SW480 (cell line): ENCODE measurements at regions not wholly inside any gene's neighbourhood (a gene's known extent, or its start where the extent isn't known, plus 50 kb on each side); places are given as distances from the start of the nearest gene placed in this dataset.

ENCODE experiments used
- DNase-seq: peaks from one replicate; pipeline ENCODE4 v3.0.0-alpha.2; 2016; ENCODE audit warnings: low spot score

DNA sequence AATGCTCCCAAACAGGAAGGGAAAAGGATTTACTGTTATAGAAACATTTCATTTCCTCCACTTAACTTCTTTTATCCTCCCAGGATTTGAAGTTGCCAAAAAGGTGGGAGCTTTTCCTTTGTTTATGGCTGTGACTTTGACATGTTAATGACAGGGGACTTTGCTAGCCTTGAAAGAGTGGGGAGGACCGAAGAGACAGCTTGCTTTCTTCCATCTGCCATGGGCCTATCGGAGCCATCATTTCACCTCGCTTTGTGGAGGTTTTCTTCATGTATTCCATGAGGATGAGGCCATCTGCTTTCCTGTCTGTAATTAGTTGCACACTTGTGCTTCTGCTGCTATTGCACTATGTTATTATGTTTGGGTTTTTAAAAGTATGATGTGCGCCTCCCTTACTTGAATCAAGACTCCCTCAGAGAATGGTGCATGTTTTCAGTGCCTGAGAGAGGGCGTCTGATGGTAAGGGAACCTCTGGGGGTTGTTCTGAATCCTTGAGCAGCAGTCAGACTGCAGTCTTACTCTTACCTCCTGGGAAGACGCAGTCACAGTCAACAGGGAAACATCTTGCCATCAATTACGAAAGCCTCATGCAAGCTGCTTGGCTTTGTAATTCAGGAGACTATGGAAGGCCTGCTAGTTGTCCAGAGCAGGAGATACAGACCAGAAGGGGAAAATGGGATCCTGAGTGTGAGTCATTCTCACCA, 173.3 kb upstream of the MGAT5 start:
- DNase-seq = no peak

DNA sequence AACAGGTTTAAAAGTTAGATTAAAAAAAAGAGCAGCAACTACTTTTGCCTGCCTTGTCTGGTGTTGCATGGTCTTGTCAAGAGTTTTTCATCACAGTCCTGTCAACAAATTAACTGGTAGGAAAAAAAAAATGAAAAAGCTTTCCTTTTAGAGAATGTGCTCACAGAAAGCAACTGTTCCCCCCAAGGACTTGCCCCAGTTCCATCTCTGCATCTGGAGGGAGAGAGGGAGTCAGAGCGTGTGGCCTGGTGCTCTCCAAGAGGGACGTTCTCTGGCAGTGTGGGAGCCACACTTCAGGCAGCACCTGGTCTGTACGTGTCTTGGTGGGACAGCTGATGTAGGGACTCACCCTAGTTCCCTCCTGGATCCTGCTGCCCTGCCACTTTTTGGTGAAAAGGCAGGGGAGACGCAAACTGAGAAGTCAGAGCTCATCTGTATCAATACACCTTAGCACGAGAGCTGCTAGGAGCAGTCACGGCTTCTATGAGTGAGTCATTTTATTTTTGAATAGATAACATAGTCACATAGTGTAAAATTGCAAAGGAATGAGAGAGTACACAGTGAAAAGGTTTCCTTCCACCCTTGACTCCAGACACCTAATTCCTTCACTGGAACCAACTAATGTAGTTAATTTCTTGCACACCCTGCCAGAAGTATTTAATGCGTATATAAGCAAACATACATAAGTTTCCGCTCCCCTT, 172.5 kb upstream of the MGAT5 start:
- no peak for DNase-seq

DNA sequence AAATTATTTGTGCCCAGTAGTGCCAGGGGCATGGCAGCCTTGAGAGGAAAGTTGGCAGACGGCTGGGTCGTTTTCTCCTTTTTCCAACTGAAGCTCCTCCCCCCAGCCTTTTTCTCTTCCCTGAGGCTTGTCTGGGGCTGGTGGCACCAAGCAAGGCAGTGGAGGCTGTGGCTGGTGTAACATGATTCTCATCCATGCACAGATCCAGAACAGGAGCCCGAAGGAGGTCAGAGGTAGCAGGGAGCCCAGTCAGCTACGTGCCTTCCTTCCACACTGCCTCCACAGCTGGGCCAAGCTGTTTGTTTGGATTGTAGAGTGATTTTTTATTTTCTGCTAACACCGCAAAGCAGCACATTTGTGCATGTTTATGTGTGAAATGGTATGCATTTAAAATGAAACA, 170.3 kb upstream of the MGAT5 start:
- no peak for DNase-seq

DNA sequence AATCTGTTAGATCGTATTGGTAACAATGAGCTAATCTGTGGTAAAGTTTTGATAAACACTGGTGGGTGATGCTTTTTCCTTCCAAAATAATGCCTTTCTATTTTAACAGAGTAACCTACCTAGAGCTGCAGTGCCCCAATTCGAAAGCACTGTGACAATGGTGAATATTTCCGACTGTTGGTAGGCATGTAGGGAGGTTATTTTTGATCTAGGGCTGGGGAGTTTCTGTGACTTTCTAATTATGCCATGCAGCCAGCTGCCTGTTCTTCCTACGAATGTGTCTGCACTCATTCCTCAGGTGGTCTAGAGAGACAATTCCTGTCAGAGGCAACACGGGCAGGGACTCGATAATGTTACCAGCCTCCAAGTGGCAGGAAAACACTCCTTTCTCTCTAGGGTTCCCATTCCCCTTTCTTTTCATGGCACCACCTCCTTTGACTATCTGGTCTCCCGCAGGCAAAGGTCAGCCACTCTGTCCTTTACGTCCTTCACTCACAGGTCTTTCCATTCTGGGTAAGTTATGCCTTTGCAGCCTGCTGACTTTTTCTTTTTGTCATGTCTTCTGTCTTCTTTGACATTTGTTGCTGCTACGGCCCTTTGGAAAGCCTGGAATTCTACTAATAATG, 167.2 kb upstream of the MGAT5 start:
- DNase-seq = no peak

DNA sequence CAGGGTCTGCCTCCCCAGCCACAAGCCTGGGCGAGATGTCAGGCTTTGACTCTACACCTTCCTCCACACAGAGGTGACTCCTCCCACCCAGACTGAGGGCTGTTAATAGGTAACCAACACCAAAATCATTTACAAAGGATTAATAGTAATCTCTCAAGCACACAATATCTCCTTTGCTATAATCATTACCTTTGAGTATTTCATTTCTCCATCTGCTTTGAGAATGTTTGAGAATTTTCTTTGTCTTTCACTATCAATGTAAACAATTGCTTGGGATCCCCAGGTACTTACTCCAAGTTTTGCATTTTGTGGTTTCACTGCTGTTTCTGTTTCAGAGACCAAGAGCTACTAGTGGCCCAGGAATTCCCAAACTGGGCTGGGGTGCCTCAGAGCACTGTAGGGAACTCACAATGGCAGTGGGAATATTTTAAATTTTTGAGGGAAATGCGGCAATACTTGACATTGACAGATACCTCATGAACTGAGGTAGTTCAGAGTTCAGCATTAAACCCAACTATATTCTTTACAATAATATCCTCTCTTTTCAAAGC, 166.4 kb upstream of the MGAT5 start:
- peak; percentile 65 for DNase-seq

DNA sequence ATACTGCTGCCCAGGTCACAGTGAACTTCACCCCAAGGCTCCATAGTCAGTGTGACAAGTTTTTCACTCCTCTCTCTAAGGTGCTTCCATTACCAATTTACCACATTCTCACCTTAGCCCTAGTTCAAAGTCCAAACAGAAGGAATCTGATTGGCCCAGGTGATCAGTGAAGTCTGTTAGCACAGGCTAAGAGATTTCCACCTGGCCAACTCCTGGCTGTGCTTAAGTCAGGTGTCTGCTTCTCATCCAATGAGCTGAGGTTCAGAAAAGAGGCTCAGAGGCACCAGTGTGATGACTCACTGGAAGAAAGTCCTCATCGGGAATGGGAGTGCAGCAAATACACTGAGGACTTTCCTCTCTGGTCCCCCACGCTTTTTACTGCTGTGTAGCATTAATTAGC, 164.4 kb upstream of the MGAT5 start:
- peak; percentile 35 for DNase-seq

DNA sequence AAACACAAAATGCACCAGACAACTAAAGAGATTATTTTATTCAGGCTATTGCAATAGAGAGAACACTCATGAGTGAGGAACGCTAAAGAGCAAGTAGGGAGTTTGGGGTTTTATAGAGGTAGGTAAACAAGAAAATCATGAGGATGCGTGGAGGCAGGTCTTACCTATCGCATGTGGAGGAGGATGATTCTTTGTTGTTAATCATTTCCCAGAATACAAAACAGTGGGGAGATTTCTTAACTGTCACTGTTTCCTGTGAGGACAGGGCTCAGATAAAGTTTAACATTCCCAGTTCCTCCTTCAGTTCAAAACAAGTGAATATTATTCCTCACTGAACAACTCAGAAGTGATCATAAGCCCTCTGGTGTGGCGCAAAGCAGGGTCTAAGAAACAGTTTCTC, 156.1 kb upstream of the MGAT5 start:
- DNase-seq = no peak

DNA sequence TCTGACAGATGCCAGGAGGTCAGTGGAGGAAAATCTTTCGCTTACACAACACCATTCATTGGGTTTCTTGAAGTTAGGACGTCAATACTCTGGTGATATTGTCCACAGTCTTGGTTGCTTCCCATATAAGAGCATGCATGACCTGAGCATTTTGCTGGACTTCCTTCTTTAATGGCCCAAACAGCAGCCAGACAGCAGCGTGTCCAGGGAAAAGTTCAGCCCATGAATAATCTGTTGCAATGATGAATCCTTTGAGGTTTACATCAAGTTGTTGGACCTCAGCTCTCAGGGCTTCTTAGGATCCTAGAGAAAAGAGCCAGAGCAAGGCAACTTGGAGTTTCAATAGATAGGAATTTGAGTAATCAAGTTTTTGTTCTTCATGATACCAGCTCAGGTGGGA, 155.6 kb upstream of the MGAT5 start:
- DNase-seq = no peak

DNA sequence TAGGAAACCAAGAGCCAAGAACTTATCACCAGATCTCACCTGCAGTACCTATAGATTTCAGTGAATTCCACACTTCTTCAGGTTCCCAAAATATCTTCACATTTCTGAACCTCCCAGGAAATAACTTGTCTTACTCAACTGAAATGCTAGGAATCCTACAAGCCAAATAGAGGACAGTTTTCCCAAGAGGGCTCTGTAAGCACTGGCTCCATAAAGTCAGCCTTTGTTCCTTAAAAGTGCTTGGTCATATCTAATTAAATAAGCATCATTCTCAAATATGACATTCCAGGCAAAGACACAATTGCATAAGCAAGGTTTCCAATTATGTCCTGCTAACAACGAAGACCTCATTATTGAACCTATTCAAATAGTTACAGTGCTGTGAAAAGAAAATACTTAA, 154.6 kb upstream of the MGAT5 start:
- DNase-seq = no peak

DNA sequence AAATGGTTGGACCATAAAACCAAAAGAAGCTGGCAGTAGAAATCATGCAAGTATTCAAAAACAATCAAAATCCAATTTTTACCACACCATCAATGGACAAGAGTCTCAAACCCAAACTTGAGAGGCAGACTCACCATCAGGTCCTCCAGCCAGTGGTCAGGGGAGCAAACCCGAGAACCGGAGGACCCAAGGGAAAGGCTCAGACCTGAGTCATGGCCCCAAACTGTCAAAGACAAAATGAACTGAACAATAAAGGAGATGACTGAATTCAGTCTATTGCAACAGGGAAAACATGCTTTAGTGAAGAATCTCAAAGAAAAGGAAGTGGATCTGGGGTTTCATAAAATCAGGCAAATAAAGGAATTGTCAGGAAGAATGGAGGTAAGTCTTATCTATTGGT, 150.7 kb upstream of the MGAT5 start:
- DNase-seq = no peak

DNA sequence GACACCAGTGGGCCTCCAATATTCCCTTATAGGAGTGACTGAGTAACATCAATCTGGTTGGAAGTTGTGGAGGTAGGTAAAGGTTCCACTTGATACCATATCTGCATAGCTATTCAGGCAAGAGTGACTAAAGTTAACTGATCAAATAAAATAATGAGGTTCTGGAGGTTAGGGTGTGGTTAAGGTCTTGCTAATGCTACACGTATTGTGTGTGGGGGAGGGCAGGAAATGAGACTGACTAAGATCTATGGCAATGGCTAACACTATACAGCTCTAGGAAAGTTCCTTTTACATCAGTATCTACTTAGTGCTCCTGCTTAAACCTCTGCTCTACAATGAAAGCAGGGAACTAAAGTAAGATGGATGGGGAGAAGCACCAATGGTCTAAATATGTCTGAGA, 149.1 kb upstream of the MGAT5 start:
- DNase-seq = no peak

DNA sequence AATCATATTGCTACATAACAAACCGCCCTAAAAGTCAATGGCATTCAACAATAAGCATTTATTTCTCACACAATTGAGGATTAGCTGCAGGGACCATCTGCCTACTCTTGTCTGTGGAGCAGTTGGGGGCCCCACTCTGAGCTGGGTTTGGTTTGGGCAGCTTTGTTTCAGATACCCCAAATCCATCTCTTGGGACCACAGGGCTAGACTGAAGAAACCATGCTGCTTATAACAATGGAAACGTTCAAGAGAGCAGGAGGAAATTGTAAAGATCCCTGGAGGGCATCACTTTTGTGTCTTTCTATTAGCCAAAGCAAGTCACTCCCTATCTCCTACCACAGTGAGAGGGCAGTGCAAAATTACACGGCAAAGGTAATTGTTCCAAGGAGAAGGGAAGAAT, 146.5 kb upstream of the MGAT5 start:
- DNase-seq = no peak

DNA sequence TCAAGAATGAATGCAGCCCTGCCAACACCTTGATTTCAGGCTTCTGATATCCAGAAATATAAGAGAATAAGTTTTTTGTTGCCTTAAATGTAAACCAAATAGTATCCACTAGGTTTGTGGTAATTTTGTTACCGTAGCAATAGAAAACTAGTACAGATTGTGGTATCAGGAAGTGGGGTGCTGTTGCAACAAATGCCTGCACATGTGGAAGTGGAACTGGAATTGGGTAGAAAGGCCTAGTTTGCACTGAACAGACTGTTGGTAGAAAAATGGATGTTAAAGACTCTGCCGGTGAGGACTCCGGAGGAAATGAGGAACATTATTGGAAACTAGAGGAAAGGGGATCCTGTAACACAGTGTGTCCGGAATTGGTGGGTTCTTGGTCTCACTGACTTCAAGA, 145.8 kb upstream of the MGAT5 start:
- DNase-seq = no peak

DNA sequence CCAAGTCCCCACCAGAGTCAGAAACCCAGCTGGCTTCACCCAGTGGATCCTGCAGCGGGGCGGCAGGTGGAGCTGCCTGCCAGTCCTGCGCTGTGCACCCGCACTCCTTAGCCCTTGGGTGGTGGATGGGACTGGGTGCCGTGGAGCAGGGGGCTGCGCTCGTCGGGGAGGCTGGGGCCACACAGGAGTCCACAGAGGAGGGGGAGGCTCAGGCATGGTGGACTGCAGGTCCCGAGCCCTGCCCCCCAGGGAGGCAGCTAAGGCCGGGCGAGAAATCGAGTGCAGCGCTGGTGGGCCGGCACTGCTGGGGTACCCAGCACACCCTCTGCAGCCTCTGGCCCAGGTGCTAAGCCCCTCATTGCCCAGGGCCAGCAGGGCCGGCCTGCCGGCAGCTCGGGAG, 144.6 kb upstream of the MGAT5 start:
- DNase-seq = no peak

DNA sequence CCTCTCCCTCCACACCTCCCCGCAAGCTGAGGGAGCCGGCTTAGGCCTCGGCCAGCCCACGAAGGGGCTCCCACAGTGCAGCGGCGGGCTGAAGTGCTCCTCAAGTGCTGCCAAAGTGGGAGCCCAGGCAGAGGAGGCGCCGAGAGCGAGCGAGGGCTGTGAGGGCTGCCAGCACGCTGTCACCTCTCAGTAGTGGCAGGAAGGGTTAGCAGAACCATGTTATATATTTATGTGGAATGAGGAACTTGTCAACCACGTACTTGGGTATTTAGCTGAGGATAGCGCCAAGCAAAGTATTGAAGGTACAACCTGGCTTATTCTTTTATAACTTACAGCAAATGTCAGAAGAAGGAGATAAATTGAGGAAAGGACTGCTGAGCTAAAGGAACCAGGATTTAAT, 144.1 kb upstream of the MGAT5 start:
- DNase-seq = no peak

DNA sequence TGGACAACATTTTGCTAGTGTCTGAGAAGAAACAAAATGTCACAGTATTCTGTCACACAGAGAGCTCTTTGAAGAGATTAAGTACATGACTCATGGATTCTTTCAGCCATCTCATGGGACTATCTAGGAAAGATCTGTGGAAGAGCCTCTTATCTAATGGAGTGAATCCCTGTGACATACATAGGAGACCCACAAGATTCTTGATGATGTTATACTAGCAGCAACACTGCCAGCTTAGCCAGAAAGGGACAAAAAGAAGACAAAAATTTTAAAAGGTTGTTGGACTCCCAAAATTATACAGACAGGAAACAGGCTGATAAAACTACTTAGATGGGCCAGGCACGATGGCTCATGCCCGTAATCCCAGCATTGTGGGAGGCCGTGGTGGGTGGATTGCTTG, 143.3 kb upstream of the MGAT5 start:
- no peak for DNase-seq

DNA sequence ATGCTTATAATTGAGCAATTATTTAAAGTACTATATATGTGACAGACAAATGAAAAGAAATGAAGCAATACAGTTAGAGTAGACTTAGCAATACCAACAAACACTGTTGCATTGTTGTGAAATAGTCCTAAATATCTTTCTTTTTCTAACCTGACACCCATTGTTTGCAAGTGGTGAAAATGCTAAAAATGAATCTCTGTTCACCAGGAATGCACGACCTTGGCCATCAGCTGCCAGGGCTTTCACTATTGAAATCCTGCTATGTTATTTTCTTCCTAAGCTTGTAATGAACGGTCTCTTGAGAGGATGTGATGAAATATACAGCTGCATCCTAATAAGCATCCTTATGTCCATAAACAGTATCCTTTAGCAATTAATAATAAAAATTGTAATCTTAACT, 136.2 kb upstream of the MGAT5 start:
- no peak for DNase-seq

DNA sequence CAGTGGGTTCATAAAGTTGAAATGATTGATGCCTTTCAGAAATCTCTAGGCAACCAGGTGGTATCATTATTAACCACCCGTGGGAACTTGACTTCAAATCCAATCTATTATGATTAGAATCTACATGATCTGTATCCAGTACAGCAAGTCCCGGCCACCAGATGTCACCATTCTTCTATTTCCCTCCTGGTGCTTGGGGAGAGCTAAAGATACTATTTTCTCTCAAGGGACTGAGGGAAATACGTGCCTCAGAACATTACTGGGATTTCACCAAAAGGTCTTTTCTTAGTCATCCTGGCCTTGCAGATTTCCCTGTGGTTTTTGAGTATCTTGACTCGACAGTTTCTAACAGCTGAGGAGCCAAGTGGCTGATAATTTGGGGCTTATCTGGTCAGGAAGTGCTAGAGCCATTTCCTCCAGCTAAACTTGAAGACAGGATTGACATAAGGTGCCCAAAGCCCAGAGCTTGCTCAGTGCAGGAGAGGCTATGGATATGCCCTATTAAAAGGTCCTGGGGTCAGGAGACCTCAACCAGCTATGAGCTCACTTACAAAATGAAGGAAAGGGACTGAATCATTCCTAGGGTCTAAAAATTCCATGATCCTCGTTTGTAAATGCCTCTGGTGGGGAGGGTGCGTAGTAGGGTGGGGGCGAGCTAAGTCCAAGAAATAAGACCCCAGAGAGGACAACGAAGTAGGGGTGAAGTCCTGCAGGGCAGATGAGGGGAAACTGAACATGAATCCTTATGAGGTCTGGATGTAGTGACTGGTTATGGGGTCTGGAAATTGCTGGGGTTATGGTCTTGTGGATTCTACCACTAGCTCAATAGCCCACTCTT, 135.4 kb upstream of the MGAT5 start:
- DNase-seq = peak; percentile 93

DNA sequence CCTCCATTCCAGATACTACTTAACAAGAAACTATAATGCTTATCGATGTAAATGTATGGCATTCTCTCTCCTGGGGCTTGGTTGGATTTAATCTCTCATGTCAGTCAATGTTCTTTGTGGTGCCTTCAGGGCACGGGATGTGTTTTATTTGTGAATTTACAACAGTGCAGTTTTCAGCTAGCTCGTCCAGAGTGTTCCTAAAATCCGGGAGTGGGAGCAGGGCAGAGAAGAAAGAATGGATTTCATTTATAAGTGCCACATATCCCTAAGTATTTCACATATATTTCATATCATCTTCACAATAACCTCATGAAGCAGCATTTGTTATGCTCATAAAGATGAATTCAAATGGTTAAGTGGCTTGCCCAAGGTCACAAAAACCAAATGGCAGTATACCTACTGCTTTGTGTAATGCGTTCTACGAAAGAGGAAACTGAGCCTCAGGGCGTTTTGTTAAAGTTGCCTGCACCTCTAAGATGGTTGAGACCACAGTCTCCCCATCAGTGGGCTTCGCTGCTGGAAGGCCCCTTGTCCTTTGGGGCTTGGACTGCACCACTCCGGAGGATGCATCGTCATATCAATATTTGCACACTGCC, 134.7 kb upstream of the MGAT5 start:
- DNase-seq = no peak

DNA sequence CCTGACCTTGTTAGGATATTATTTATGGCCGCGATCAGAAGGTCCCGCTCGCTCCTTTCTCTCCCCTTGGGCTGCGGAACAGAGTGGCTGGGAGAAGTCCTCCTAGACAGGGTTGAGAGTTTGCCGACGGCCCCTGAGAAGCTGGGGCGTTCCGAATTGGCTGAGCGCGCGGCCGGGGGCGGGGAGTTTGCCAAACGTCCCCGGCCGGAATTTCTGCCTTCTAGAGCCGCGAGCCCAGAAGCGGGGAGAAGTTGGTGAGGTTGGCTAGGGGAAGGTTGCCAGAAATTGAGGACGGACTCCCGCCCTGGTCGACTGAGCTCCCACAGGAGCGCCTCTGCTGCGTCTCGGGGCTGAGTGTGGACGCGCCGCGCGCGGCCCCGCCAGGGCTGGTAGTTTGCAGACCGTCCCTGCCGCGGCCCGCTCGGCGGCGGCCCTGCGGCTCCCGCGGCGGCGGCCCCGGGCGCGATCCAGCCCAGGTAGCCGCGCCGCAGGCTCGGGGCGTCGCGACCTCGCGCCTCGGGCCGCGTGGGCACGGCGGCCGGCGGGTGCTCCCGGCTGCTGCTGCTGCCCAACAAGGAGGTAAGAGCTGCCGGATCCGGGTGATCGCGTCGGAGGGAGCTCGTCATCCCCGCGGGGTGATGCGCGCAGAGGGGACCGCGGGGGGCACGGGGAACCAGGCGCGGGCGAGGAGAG, 134.0 kb upstream of the MGAT5 start:
- peak; percentile 92 for DNase-seq

DNA sequence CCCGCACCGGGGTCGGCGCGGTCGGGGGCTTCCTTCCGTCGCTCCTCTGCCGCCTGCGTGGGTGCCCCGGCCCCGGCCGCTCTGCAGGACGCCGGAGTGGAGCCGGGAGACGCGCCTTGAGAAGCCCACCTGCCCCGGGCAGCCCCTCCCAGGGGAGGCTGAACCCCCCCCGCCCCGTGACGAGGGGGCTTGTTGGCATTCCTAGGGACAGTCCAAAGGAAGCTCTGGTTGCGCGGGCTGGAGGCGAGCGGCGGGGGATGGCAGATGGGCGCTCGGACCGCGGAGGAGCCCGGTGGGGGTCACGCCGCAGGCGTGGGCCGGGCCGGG, 133.5 kb upstream of the MGAT5 start:
- DNase-seq = no peak
